HCT116 (cell line): ENCODE measurements at regions not wholly inside any gene's neighbourhood (a gene's known extent, or its start where the extent isn't known, plus 50 kb on each side); places are given as distances from the start of the nearest gene placed in this dataset.

Source experiments
- ATAC-seq: fragments of 200-7000 bp; cut with Tn5 transposase; 2 replicates; pipeline ENCODE4 v1.9.1; 2020; ENCODE audit warnings: mild to moderate bottlenecking, moderate library complexity
- BruUV-seq: library from RNA; stranded (reverse); fragments of 400-500 nt; replicated peaks from 2 replicates; lab custom pipeline; 2021; lab: Mats Ljungman, UMichigan
- CTCF ChIA-PET: fragments of 300-600 bp; sonication (Branson Sonifier 250); formaldehyde crosslinking; loops from one replicate; lab custom pipeline; 2021; ENCODE audit warnings: antibody characterized with exemption; lab: Charles Lee
- POLR2A ChIA-PET: fragments of 300-600, 350-600 bp; sonication (Branson Sonifier 250); formaldehyde crosslinking; loops from one replicate; lab custom pipeline; 2021; ENCODE audit warnings: antibody characterized with exemption; lab: Charles Lee
- RAD21 ChIA-PET, 2 experiments: fragments of 300-600 bp; sonication (Branson Sonifier 250); formaldehyde crosslinking; loops; one replicate each; lab custom pipeline; 2023; ENCODE audit warnings: low total read pairs in 2 of 2; ENCODE audit not compliant: uncharacterized antibody in 2 of 2, unreplicated experiment in 2 of 2, low non-redundant PET in 1 of 2; lab: Charles Lee
- DNase-seq: peaks from one replicate; pipeline ENCODE4 v3.0.0-alpha.2; 2010; ENCODE audit warnings: low read depth, low spot score
- H2AFZ ChIP-seq: fragments of 200-600 bp; shearing (Covaris generic), sonication (generic); 2 replicates; pipeline ENCODE4 v1.6.1; 2017; ENCODE audit warnings: low read depth, mixed run types, mixed read lengths, antibody characterized with exemption, low read length; ENCODE audit not compliant: poor library complexity, severe bottlenecking
- H3K27ac ChIP-seq: 2 replicates; pipeline ENCODE4 v1.5.1; 2012; ENCODE audit warnings: low read depth, low read length
- H3K27me3 ChIP-seq: fragments of 200-600 bp; sonication (generic); 2 replicates; pipeline ENCODE4 v1.6.1; 2016; ENCODE audit warnings: mixed run types, low read length, mixed read lengths; ENCODE audit not compliant: insufficient read depth
- H3K36me3 ChIP-seq, 2 experiments: fragments of 200-500 bp in 1 of 2; fragments of 200-600 bp in 1 of 2; sonication (Bioruptor generic) in 1 of 2; sonication (generic) in 1 of 2; 2 replicates each; pipeline versions ENCODE4 v1.5.1 to v1.6.1; 2014 to 2016; ENCODE audit warnings: low read length in 2 of 2, inconsistent platforms in 1 of 2, mixed read lengths in 1 of 2, mixed run types in 1 of 2; ENCODE audit not compliant: insufficient read depth in 2 of 2, control insufficient read depth in 1 of 2
- H3K4me1 ChIP-seq, 2 experiments: fragments of 200-600 bp in 1 of 2; sonication (generic) in 1 of 2; 2 replicates each; pipeline versions ENCODE4 v1.5.1 to v1.6.1; 2012 to 2017; ENCODE audit warnings: low read length in 2 of 2, inconsistent platforms in 1 of 2, mild to moderate bottlenecking in 1 of 2, mixed read lengths in 1 of 2, mixed run types in 1 of 2, moderate library complexity in 1 of 2; ENCODE audit not compliant: insufficient read depth in 2 of 2, control insufficient read depth in 1 of 2
- H3K4me2 ChIP-seq: fragments of 200-600 bp; sonication (generic); 2 replicates; pipeline ENCODE4 v1.6.1; 2017; ENCODE audit warnings: mixed run types, low read length, mixed read lengths
- H3K4me3 ChIP-seq, 2 experiments: fragments of 200-600 bp in 1 of 2; sonication (generic) in 1 of 2; replicated peaks in 1 of 2; 2 replicates each; pipeline ENCODE4 v1.5.1; 2011 to 2016; ENCODE audit warnings: low read length in 2 of 2, control low read depth in 1 of 2, low read depth in 1 of 2, mild to moderate bottlenecking in 1 of 2, mixed read lengths in 1 of 2, mixed run types in 1 of 2
- H3K79me2 ChIP-seq: fragments of 200-600 bp; sonication (generic); 2 replicates; pipeline ENCODE4 v1.6.1; 2017; ENCODE audit warnings: mild to moderate bottlenecking, mixed run types, low read length, moderate library complexity, mixed read lengths; ENCODE audit not compliant: insufficient read depth
- H3K9ac ChIP-seq: fragments of 200-600 bp; sonication (generic); 2 replicates; pipeline ENCODE4 v1.6.1; 2016; ENCODE audit warnings: low read length, mixed read lengths
- H3K9me2 ChIP-seq: fragments of 200-600 bp; sonication (generic), shearing (Covaris generic); 2 replicates; pipeline ENCODE4 v1.6.1; 2017; ENCODE audit warnings: mixed run types, mild to moderate bottlenecking, moderate library complexity; ENCODE audit not compliant: insufficient read depth
- H3K9me3 ChIP-seq, 2 experiments: fragments of 200-500 bp in 1 of 2; fragments of 200-600 bp in 1 of 2; sonication (Bioruptor generic) in 1 of 2; sonication (generic) in 1 of 2; 2 replicates each; pipeline ENCODE4 v1.6.1; 2014 to 2017; ENCODE audit warnings: low read length in 2 of 2, mixed read lengths in 2 of 2, inconsistent platforms in 1 of 2, low read depth in 1 of 2, mild to moderate bottlenecking in 1 of 2, mixed run types in 1 of 2, moderate library complexity in 1 of 2; ENCODE audit not compliant: control insufficient read depth in 1 of 2, insufficient read depth in 1 of 2
- H4K20me1 ChIP-seq: fragments of 200-600 bp; sonication (generic), shearing (Covaris generic); 2 replicates; pipeline ENCODE4 v1.6.1; 2017; ENCODE audit warnings: mixed run types, mild to moderate bottlenecking, moderate library complexity; ENCODE audit not compliant: insufficient read depth
- CEBPB ChIP-seq: IDR thresholded peaks from 2 replicates; pipeline ENCODE4 v1.6.1; 2012; ENCODE audit warnings: low read depth
- ELF1 ChIP-seq: IDR thresholded peaks from 2 replicates; pipeline ENCODE4 v1.6.1; 2012; ENCODE audit warnings: low read depth, borderline replicate concordance
- EZH2 ChIP-seq: fragments of 200-600 bp; sonication (generic); IDR thresholded peaks from 2 replicates; pipeline ENCODE4 v1.6.1; 2017; ENCODE audit warnings: antibody characterized with exemption, mixed run types
- EZH2phosphoT487 ChIP-seq: fragments of 200-600 bp; IDR thresholded peaks from 2 replicates; pipeline ENCODE4 v1.6.1; 2018; ENCODE audit warnings: antibody characterized with exemption, borderline replicate concordance
- FOSL1 ChIP-seq: IDR thresholded peaks from 2 replicates; pipeline ENCODE4 v1.6.1; 2012; ENCODE audit warnings: low read depth
- POLR2A ChIP-seq: IDR thresholded peaks from 2 replicates; pipeline ENCODE4 v1.7.0; 2011; ENCODE audit warnings: borderline replicate concordance; ENCODE audit not compliant: insufficient read depth, insufficient read length; ENCODE audit errors: extremely low read depth
- POLR2AphosphoS5 ChIP-seq: IDR thresholded peaks from 2 replicates; pipeline ENCODE4 v1.6.1; 2011; ENCODE audit warnings: mild to moderate bottlenecking, low read depth, low read length, moderate library complexity
- SP1 ChIP-seq: IDR thresholded peaks from 2 replicates; pipeline ENCODE4 v1.6.1; 2012; ENCODE audit warnings: low read depth
- YY1 ChIP-seq: IDR thresholded peaks from 2 replicates; pipeline ENCODE4 v1.6.1; 2011; ENCODE audit warnings: low read length, low read depth, moderate library complexity, mild to moderate bottlenecking; ENCODE audit not compliant: insufficient replicate concordance; ENCODE audit errors: extremely low read depth
- ZFX ChIP-seq: fragments of 450-650 bp; IDR thresholded peaks from 2 replicates; pipeline ENCODE4 v1.6.1; 2017
- intact Hi-C: fragments of 100-400 bp; cut with micrococcal nuclease; formaldehyde crosslinking; loops from 2 replicates; pipeline ENCODE4 v1.10.0; 2022
- TF ChIP-seq, protein P1 (sequence below): IDR thresholded peaks from 2 replicates; pipeline ENCODE4 v1.6.1; 2012
- TF ChIP-seq, protein P2 (sequence below): IDR thresholded peaks from 2 replicates; pipeline ENCODE4 v1.6.1; 2012; ENCODE audit warnings: low read depth

DNA sequence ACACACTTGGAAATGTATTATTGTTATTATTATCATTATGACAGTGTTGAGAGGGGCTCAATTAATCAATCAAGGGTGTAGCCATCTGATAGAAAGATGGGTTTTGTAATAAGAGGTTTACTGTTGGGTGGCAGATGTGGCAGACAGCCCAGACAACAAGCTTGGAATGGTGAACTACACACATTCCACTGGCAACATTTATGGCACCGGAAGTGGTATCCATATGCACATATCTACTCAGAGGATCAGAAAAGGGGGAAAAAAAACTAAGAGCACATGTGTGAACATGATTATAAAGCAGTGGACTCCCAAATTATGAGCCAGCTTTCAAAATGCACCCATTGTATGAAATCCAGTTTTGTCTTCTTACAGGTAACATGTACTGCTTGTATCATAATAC, 125.9 kb upstream of the ARX start:
- BruUV-seq: no TSS peak
- DNase-seq (no peak), ATAC-seq (no peak)
- POLR2A ChIA-PET: no interaction called here
- RAD21 ChIA-PET: no interaction called here
- Histone ChIP-seq H3K4me3 (no peak overlapping the region), H3K79me2 (no peaks in the 10 kb centered on the region), H3K9me2 (no peaks in the 10 kb centered on the region), H3K27ac (no peak overlapping the region), H2AFZ (no peak overlapping the region), H3K4me2 (no peak overlapping the region), H3K36me3 (no peaks in the 10 kb centered on the region), H3K9me3 (no peaks in the 10 kb centered on the region), H3K27me3 (no peaks in the 10 kb centered on the region), H3K4me1 (no peaks in the 10 kb centered on the region), H4K20me1 (no peaks in the 10 kb centered on the region), H3K9ac (no peak overlapping the region)
- no peak for TF ChIP-seq EZH2
- TF ChIP-seq ELF1: no peak
- no peak for TF ChIP-seq POLR2AphosphoS5
- TF ChIP-seq EZH2phosphoT487: no peak
- TF ChIP-seq, protein P1, sequence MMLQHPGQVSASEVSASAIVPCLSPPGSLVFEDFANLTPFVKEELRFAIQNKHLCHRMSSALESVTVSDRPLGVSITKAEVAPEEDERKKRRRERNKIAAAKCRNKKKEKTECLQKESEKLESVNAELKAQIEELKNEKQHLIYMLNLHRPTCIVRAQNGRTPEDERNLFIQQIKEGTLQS: no peak
- no peak for TF ChIP-seq YY1
- TF ChIP-seq FOSL1: no peak
- no peak for TF ChIP-seq SP1
- CTCF ChIA-PET: no interaction called here
- intact Hi-C loops: loop anchor here (5.0 to 10.0 kb wide), 3 partner anchors 374 to 747 kb away; no protein-coding TSS in a partner anchor

DNA sequence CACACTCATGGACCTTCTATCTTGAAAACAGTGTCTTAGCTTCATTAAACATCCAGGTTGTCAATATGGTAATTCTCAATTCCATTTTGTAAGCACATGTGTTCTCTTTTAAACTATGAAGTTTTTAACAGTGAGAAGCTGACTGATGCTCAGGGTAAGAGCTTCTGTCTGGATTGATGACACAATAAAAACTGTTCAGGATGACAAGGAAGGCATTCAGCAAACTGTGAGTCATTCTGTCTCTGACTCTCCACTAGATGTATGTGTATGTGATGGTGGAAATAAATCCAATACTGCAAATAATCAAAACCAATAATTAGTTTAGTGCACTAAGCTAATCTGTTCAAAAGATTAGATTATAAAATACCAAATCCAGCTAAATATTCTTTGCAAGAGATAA, 115.3 kb upstream of the ARX start:
- H3K36me3 ChIP-seq: no peaks in the 10 kb centered on the region
- TF ChIP-seq, protein P2, sequence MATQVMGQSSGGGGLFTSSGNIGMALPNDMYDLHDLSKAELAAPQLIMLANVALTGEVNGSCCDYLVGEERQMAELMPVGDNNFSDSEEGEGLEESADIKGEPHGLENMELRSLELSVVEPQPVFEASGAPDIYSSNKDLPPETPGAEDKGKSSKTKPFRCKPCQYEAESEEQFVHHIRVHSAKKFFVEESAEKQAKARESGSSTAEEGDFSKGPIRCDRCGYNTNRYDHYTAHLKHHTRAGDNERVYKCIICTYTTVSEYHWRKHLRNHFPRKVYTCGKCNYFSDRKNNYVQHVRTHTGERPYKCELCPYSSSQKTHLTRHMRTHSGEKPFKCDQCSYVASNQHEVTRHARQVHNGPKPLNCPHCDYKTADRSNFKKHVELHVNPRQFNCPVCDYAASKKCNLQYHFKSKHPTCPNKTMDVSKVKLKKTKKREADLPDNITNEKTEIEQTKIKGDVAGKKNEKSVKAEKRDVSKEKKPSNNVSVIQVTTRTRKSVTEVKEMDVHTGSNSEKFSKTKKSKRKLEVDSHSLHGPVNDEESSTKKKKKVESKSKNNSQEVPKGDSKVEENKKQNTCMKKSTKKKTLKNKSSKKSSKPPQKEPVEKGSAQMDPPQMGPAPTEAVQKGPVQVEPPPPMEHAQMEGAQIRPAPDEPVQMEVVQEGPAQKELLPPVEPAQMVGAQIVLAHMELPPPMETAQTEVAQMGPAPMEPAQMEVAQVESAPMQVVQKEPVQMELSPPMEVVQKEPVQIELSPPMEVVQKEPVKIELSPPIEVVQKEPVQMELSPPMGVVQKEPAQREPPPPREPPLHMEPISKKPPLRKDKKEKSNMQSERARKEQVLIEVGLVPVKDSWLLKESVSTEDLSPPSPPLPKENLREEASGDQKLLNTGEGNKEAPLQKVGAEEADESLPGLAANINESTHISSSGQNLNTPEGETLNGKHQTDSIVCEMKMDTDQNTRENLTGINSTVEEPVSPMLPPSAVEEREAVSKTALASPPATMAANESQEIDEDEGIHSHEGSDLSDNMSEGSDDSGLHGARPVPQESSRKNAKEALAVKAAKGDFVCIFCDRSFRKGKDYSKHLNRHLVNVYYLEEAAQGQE: no peak
- TF ChIP-seq CEBPB: no peak
- TF ChIP-seq POLR2A: no peak
- no peak for TF ChIP-seq ZFX
- no peak for TF ChIP-seq POLR2AphosphoS5
- no TSS peak for BruUV-seq
- no peak overlapping the region for H3K4me2 ChIP-seq
- DNase-seq: no peak
- no peak overlapping the region for H3K27ac ChIP-seq
- no peak for ATAC-seq
- H3K9me3 ChIP-seq: no peaks in the 10 kb centered on the region
- intact Hi-C loops: no loop called here
- H3K27me3 ChIP-seq: no peaks in the 10 kb centered on the region
- RAD21 ChIA-PET: no interaction called here
- no peaks in the 10 kb centered on the region for H3K9me2 ChIP-seq
- H3K4me1 ChIP-seq: no peaks in the 10 kb centered on the region
- no peaks in the 10 kb centered on the region for H3K79me2 ChIP-seq
- H2AFZ ChIP-seq: no peak overlapping the region
- CTCF ChIA-PET: interaction anchor here (1.6 kb wide), 1 partner anchor 13 kb away, joined by 3 read pairs; no protein-coding TSS in a partner anchor
- H3K4me3 ChIP-seq: no peak overlapping the region
- no peak overlapping the region for H3K9ac ChIP-seq
- no peaks in the 10 kb centered on the region for H4K20me1 ChIP-seq
- POLR2A ChIA-PET: no interaction called here
